Breast epithelium (tissue), 4 donors: ENCODE measurements at regions not wholly inside any gene's neighbourhood (a gene's known extent, or its start where the extent isn't known, plus 50 kb on each side); places are given as distances from the start of the nearest gene placed in this dataset.

Source experiments
- DNase-seq, 2 donors: peaks; one replicate each; pipeline ENCODE4 v3.0.0-alpha.2; 2019; ENCODE audit warnings: low spot score in 2 of 2
- H3K27ac ChIP-seq, 2 donors: fragments of 200-600 bp; sonication (generic) in 1 of 2; one replicate each; pipeline ENCODE4 v1.5.1; 2016 to 2019; ENCODE audit warnings: mild to moderate bottlenecking in 1 of 2
- H3K27me3 ChIP-seq, 2 donors: fragments of 200-600 bp; sonication (generic) in 1 of 2; one replicate each; pipeline versions ENCODE4 v1.5.1 to v1.6.0; 2017 to 2019; ENCODE audit warnings: control low read depth in 1 of 2, mild to moderate bottlenecking in 1 of 2
- H3K36me3 ChIP-seq: fragments of 200-600 bp; one replicate; pipeline ENCODE4 v1.5.1; 2019
- H3K4me1 ChIP-seq, 2 donors: fragments of 200-600 bp; sonication (generic); one replicate each; pipeline ENCODE4 v1.5.1; 2016 to 2019; ENCODE audit warnings: control low read depth in 1 of 2
- H3K4me3 ChIP-seq, 3 donors: fragments of 200-600 bp; sonication (generic); 1 replicate in 2 of 3; 2 replicates in 1 of 3; pipeline ENCODE4 v1.5.1; 2016 to 2019; ENCODE audit warnings: mild to moderate bottlenecking in 3 of 3, moderate library complexity in 2 of 3
- H3K9me3 ChIP-seq, 2 donors: fragments of 200-600 bp; sonication (generic) in 1 of 2; one replicate each; pipeline ENCODE4 v1.5.1; 2016 to 2019; ENCODE audit warnings: control low read depth in 1 of 2
- CTCF ChIP-seq, 3 donors: fragments of 450-650 bp; IDR thresholded peaks; one replicate each; pipeline ENCODE4 v1.5.1; 2016 to 2017; ENCODE audit warnings: antibody characterized with exemption in 3 of 3, mild to moderate bottlenecking in 3 of 3, moderate library complexity in 3 of 3
- POLR2A ChIP-seq: fragments of 450-650 bp; IDR thresholded peaks from one replicate; pipeline ENCODE4 v1.6.1; 2016; ENCODE audit warnings: antibody characterized with exemption, mild to moderate bottlenecking, moderate library complexity
- POLR2AphosphoS5 ChIP-seq, 3 donors: sonication (generic); formaldehyde crosslinking; IDR thresholded peaks; one replicate each; pipeline ENCODE4 v1.6.1; 2017; ENCODE audit warnings: antibody characterized with exemption in 3 of 3
- intact Hi-C: fragments of 100-400 bp; cut with DNase I; formaldehyde crosslinking; loops from one replicate; pipeline ENCODE4 v1.15.1; 2023; ENCODE audit warnings: low total_unique reads

GRCh38 chr2:237030382-237030781 lies 55.3 kb upstream of the COPS8 start:
- H3K27ac ChIP-seq = no peak overlapping the region
- TF ChIP-seq POLR2AphosphoS5 (IDR thresholded peaks at IDR 0.05) (no peak), POLR2A (no peak), CTCF (IDR thresholded peaks at IDR 0.05) (no peak)

GRCh38 chr2:237033536-237034060 lies 52.1 kb upstream of the COPS8 start:
- no peak for DNase-seq
- H3K27me3 ChIP-seq = no peaks in the 10 kb centered on the region
- H3K27ac ChIP-seq = no peak overlapping the region
- H3K4me3 ChIP-seq = no peak overlapping the region
- intact Hi-C loops = loop anchor here (5.0 kb wide), 1 partner anchor 531 kb away; no protein-coding TSS in a partner anchor
- TF ChIP-seq POLR2A (no peak), CTCF (IDR thresholded peaks at IDR 0.05) (no peak), POLR2AphosphoS5 (IDR thresholded peaks at IDR 0.05) (no peak)
- H3K4me1 ChIP-seq = no peaks in the 10 kb centered on the region
- no peaks in the 10 kb centered on the region for H3K9me3 ChIP-seq
- H3K36me3 ChIP-seq = no peaks in the 10 kb centered on the region

More at GRCh38 chr2:237030382-237030781, 55.3 kb upstream of the COPS8 start:
- Histone ChIP-seq H3K4me1 (no peaks in the 10 kb centered on the region), H3K27me3 (no peaks in the 10 kb centered on the region), H3K36me3 (no peaks in the 10 kb centered on the region), H3K9me3 (no peaks in the 10 kb centered on the region), H3K4me3 (no peak overlapping the region)
- intact Hi-C loops = loop anchor here (5.0 kb wide), 1 partner anchor 528 kb away; no protein-coding TSS in a partner anchor
- DNase-seq = no peak

GRCh38 chr2:237035781-237036475 lies 49.8 kb upstream of the COPS8 start:
- H3K36me3 ChIP-seq = no peaks in the 10 kb centered on the region
- no peaks in the 10 kb centered on the region for H3K9me3 ChIP-seq
- no peaks in the 10 kb centered on the region for H3K4me1 ChIP-seq
- TF ChIP-seq CTCF (IDR thresholded peaks at IDR 0.05) (no peak), POLR2A (no peak), POLR2AphosphoS5 (IDR thresholded peaks at IDR 0.05) (no peak)
- DNase-seq = no peak
- H3K27ac ChIP-seq = no peak overlapping the region
- H3K27me3 ChIP-seq = no peaks in the 10 kb centered on the region
- intact Hi-C loops = no loop called here
- H3K4me3 ChIP-seq = no peak overlapping the region
